ENCODE measurements at regions not wholly inside any gene's neighbourhood (a gene's known extent, or its start where the extent isn't known, plus 50 kb on each side); places are given as distances from the start of the nearest gene placed in this dataset.
A peak's percentile ranks its signal among the peaks of the same experiment; 100 is the strongest.

- Histone ChIP-seq H2BK5ac (ENCODE audit: low read depth, low read length, poor library complexity) (no peak overlapping the region), H3K9me3 (ENCODE audit: insufficient read depth, low read depth, low read length) (no peaks in the 10 kb centered on the region), H3K36me3 (ENCODE audit: control insufficient read depth in 1 of 2, insufficient read depth in 2 of 2, low read length in 2 of 2) (no peaks in the 10 kb centered on the region), H3K4me1 (ENCODE audit: control insufficient read depth in 1 of 2, insufficient read depth in 2 of 2, low read length in 2 of 2) (no peaks in the 10 kb centered on the region), H3K4me3 (ENCODE audit: low read depth, low read length) (no peak overlapping the region), H3K4me2 (ENCODE audit: low read length) (no peak overlapping the region), H3K27ac (ENCODE audit: low read depth, low read length) (no peak overlapping the region), H2BK120ac (ENCODE audit: insufficient read depth, low read length, poor library complexity) (no peak overlapping the region), H4K91ac (ENCODE audit: low read depth, low read length) (no peak overlapping the region), H3K18ac (ENCODE audit: low read length) (no peak overlapping the region), H3K9ac (ENCODE audit: low read length) (no peak overlapping the region), H2AFZ (ENCODE audit: insufficient read depth, low read length, poor library complexity) (no peak overlapping the region), H2BK12ac (ENCODE audit: low read length) (no peak overlapping the region), H4K8ac (ENCODE audit: low read depth, low read length) (no peak overlapping the region), H3K79me2 (ENCODE audit: control insufficient read depth, insufficient read depth, low read length, poor library complexity) (no peaks in the 10 kb centered on the region), H3K14ac (ENCODE audit: low read length) (no peak overlapping the region), H3K4ac (ENCODE audit: low read depth, low read length) (no peak overlapping the region), H2AK5ac (ENCODE audit: low read length) (no peak overlapping the region), H3K23ac (ENCODE audit: low read length) (no peak overlapping the region), H3K27me3 (ENCODE audit: insufficient read depth, low read length) (no peaks in the 10 kb centered on the region), H3K79me1 (ENCODE audit: low read length) (no peaks in the 10 kb centered on the region), H4K12ac (ENCODE audit: low read depth, low read length) (no peak overlapping the region)
- no CpG with 5 or more reads among the region's 5 CpGs for WGBS (ENCODE audit: extremely low coverage, insufficient coverage, insufficient read length)
- DNase-seq, result no peak
Measured at GRCh38 chr16:55002419-55002818, 71.8 kb downstream of the IRX5 start.

- no peak overlapping the region for H3K18ac ChIP-seq (ENCODE audit: low read length)
- H3K14ac ChIP-seq (ENCODE audit: low read length), result no peak overlapping the region
- H3K79me2 ChIP-seq (ENCODE audit: control insufficient read depth, insufficient read depth, low read length, poor library complexity), result no peaks in the 10 kb centered on the region
- H3K27me3 ChIP-seq (ENCODE audit: insufficient read depth, low read length), result no peaks in the 10 kb centered on the region
- no peak overlapping the region for H2BK120ac ChIP-seq (ENCODE audit: insufficient read depth, low read length, poor library complexity)
- no peak overlapping the region for H3K4me2 ChIP-seq (ENCODE audit: low read length)
- H3K36me3 ChIP-seq (ENCODE audit: control insufficient read depth in 1 of 2, insufficient read depth in 2 of 2, low read length in 2 of 2), result no peaks in the 10 kb centered on the region
- no peak overlapping the region for H2BK12ac ChIP-seq (ENCODE audit: low read length)
- H3K4me1 ChIP-seq (ENCODE audit: control insufficient read depth in 1 of 2, insufficient read depth in 2 of 2, low read length in 2 of 2), result no peaks in the 10 kb centered on the region
- no peak for DNase-seq
- no peak overlapping the region for H4K91ac ChIP-seq (ENCODE audit: low read depth, low read length)
- no peak overlapping the region for H2AK5ac ChIP-seq (ENCODE audit: low read length)
- H3K79me1 ChIP-seq (ENCODE audit: low read length), result no peaks in the 10 kb centered on the region
- no peak overlapping the region for H2AFZ ChIP-seq (ENCODE audit: insufficient read depth, low read length, poor library complexity)
- no peak overlapping the region for H3K23ac ChIP-seq (ENCODE audit: low read length)
- H3K4me3 ChIP-seq (ENCODE audit: low read depth, low read length), result no peak overlapping the region
- no peak overlapping the region for H4K8ac ChIP-seq (ENCODE audit: low read depth, low read length)
- H2BK5ac ChIP-seq (ENCODE audit: low read depth, low read length, poor library complexity), result no peak overlapping the region
- H3K9me3 ChIP-seq (ENCODE audit: insufficient read depth, low read depth, low read length), result no peaks in the 10 kb centered on the region
- no peak overlapping the region for H4K12ac ChIP-seq (ENCODE audit: low read depth, low read length)
- no CpG with 5 or more reads among the region's 2 CpGs for WGBS (ENCODE audit: extremely low coverage, insufficient coverage, insufficient read length)
- H3K27ac ChIP-seq (ENCODE audit: low read depth, low read length), result no peak overlapping the region
- H3K9ac ChIP-seq (ENCODE audit: low read length), result no peak overlapping the region
- no peak overlapping the region for H3K4ac ChIP-seq (ENCODE audit: low read depth, low read length)
Measured at GRCh38 chr16:55003306-55003705, 72.6 kb downstream of the IRX5 start.

- no peaks in the 10 kb centered on the region for H3K4me1 ChIP-seq (ENCODE audit: control insufficient read depth in 1 of 2, insufficient read depth in 2 of 2, low read length in 2 of 2)
- no peak overlapping the region for H2AFZ ChIP-seq (ENCODE audit: insufficient read depth, low read length, poor library complexity)
- no peak overlapping the region for H3K23ac ChIP-seq (ENCODE audit: low read length)
- peak overlapping the region; percentile 44 for H3K9ac ChIP-seq (ENCODE audit: low read length)
- H3K27me3 ChIP-seq (ENCODE audit: insufficient read depth, low read length), result no peaks in the 10 kb centered on the region
- no peak overlapping the region for H4K8ac ChIP-seq (ENCODE audit: low read depth, low read length)
- no peak overlapping the region for H2BK5ac ChIP-seq (ENCODE audit: low read depth, low read length, poor library complexity)
- H3K4ac ChIP-seq (ENCODE audit: low read depth, low read length), result no peak overlapping the region
- H2BK120ac ChIP-seq (ENCODE audit: insufficient read depth, low read length, poor library complexity), result no peak overlapping the region
- H4K12ac ChIP-seq (ENCODE audit: low read depth, low read length), result no peak overlapping the region
- no peaks in the 10 kb centered on the region for H3K79me2 ChIP-seq (ENCODE audit: control insufficient read depth, insufficient read depth, low read length, poor library complexity)
- H3K27ac ChIP-seq (ENCODE audit: low read depth, low read length), result no peak overlapping the region
- no peak overlapping the region for H3K18ac ChIP-seq (ENCODE audit: low read length)
- no peak overlapping the region for H2BK12ac ChIP-seq (ENCODE audit: low read length)
- no peak overlapping the region for H2AK5ac ChIP-seq (ENCODE audit: low read length)
- no peaks in the 10 kb centered on the region for H3K9me3 ChIP-seq (ENCODE audit: insufficient read depth, low read depth, low read length)
- H3K4me3 ChIP-seq (ENCODE audit: low read depth, low read length), result no peak overlapping the region
- no peaks in the 10 kb centered on the region for H3K79me1 ChIP-seq (ENCODE audit: low read length)
- H3K36me3 ChIP-seq (ENCODE audit: control insufficient read depth in 1 of 2, insufficient read depth in 2 of 2, low read length in 2 of 2), result no peaks in the 10 kb centered on the region
- no peak overlapping the region for H3K4me2 ChIP-seq (ENCODE audit: low read length)
- H4K91ac ChIP-seq (ENCODE audit: low read depth, low read length), result no peak overlapping the region
- no peak for DNase-seq
- no CpG with 5 or more reads among the region's 12 CpGs for WGBS (ENCODE audit: extremely low coverage, insufficient coverage, insufficient read length)
- H3K14ac ChIP-seq (ENCODE audit: low read length), result no peak overlapping the region
Measured at GRCh38 chr16:55003916-55004315, 73.3 kb downstream of the IRX5 start.

GRCh38 chr16:55007504-55007903, 76.8 kb downstream of the IRX5 start:
- no peak overlapping the region for H3K4me2 ChIP-seq (ENCODE audit: low read length)
- H4K8ac ChIP-seq (ENCODE audit: low read depth, low read length), result no peak overlapping the region
- H3K27me3 ChIP-seq (ENCODE audit: insufficient read depth, low read length), result no peaks in the 10 kb centered on the region
- H3K27ac ChIP-seq (ENCODE audit: low read depth, low read length), result no peak overlapping the region
- H3K18ac ChIP-seq (ENCODE audit: low read length), result no peak overlapping the region
- H3K4ac ChIP-seq (ENCODE audit: low read depth, low read length), result no peak overlapping the region
- no peaks in the 10 kb centered on the region for H3K79me1 ChIP-seq (ENCODE audit: low read length)
- H3K4me1 ChIP-seq (ENCODE audit: control insufficient read depth in 1 of 2, insufficient read depth in 2 of 2, low read length in 2 of 2), result no peaks in the 10 kb centered on the region
- no peaks in the 10 kb centered on the region for H3K36me3 ChIP-seq (ENCODE audit: control insufficient read depth in 1 of 2, insufficient read depth in 2 of 2, low read length in 2 of 2)
- H3K23ac ChIP-seq (ENCODE audit: low read length), result no peak overlapping the region
- peaks cover 1% of the 10 kb centered on the region for H3K9me3 ChIP-seq (ENCODE audit: insufficient read depth, low read depth, low read length)
- WGBS (ENCODE audit: extremely low coverage, insufficient coverage, insufficient read length), result no CpG with 5 or more reads among the region's 8 CpGs
- no peak overlapping the region for H2BK12ac ChIP-seq (ENCODE audit: low read length)
- H2AFZ ChIP-seq (ENCODE audit: insufficient read depth, low read length, poor library complexity), result no peak overlapping the region
- H4K12ac ChIP-seq (ENCODE audit: low read depth, low read length), result no peak overlapping the region
- no peak overlapping the region for H4K91ac ChIP-seq (ENCODE audit: low read depth, low read length)
- no peak overlapping the region for H2BK120ac ChIP-seq (ENCODE audit: insufficient read depth, low read length, poor library complexity)
- H2AK5ac ChIP-seq (ENCODE audit: low read length), result no peak overlapping the region
- H2BK5ac ChIP-seq (ENCODE audit: low read depth, low read length, poor library complexity), result no peak overlapping the region
- no peak overlapping the region for H3K9ac ChIP-seq (ENCODE audit: low read length)
- no peak overlapping the region for H3K14ac ChIP-seq (ENCODE audit: low read length)
- no peaks in the 10 kb centered on the region for H3K79me2 ChIP-seq (ENCODE audit: control insufficient read depth, insufficient read depth, low read length, poor library complexity)
- DNase-seq, result no peak
- no peak overlapping the region for H3K4me3 ChIP-seq (ENCODE audit: low read depth, low read length)
